GM06990 (cell line): ENCODE measurements at regions not wholly inside any gene's neighbourhood (a gene's known extent, or its start where the extent isn't known, plus 50 kb on each side); places are given as distances from the start of the nearest gene placed in this dataset.

ENCODE experiments used
- DNase-seq: peaks from one replicate; pipeline ENCODE4 v3.0.0-alpha.2; 2011; ENCODE audit not compliant: insufficient read length; ENCODE audit errors: extremely low read depth
- H3K27me3 ChIP-seq: replicated peaks from 2 replicates; pipeline ENCODE4 v1.6.0; 2011; ENCODE audit warnings: low read length; ENCODE audit not compliant: control insufficient read depth, insufficient read depth
- H3K36me3 ChIP-seq: 2 replicates; pipeline ENCODE4 v1.5.1; 2011; ENCODE audit warnings: low read length; ENCODE audit not compliant: control insufficient read depth, insufficient read depth
- H3K4me3 ChIP-seq: replicated peaks from 2 replicates; pipeline ENCODE4 v1.5.1; 2011; ENCODE audit warnings: low read depth, mild to moderate bottlenecking, control low read depth, low read length
- CTCF ChIP-seq: IDR thresholded peaks from 2 replicates; pipeline ENCODE4 v1.5.1; 2011; ENCODE audit warnings: low read length, control low read depth, mild to moderate bottlenecking, inconsistent platforms; ENCODE audit not compliant: insufficient read depth, poor library complexity, severe bottlenecking

GRCh38 chr2:43088143-43089073 lies 138.0 kb downstream of the ZFP36L2 start:
- Histone ChIP-seq H3K36me3 (no peaks in the 10 kb centered on the region), H3K27me3 (no peaks in the 10 kb centered on the region; the same call in 1 of the 2 replicates), H3K4me3 (no peak overlapping the region)
- no peak for TF ChIP-seq CTCF
- DNase-seq, result no peak

GRCh38 chr2:43087413-43087812 lies 139.0 kb downstream of the ZFP36L2 start:
- H3K27me3 ChIP-seq, result no peaks in the 10 kb centered on the region; the same call in 1 of the 2 replicates
- no peak for TF ChIP-seq CTCF
- no peak overlapping the region for H3K4me3 ChIP-seq
- H3K36me3 ChIP-seq, result no peaks in the 10 kb centered on the region
- DNase-seq, result no peak

GRCh38 chr2:43086451-43087221 lies 139.8 kb downstream of the ZFP36L2 start:
- no peak for DNase-seq
- H3K4me3 ChIP-seq, result no peak overlapping the region
- H3K36me3 ChIP-seq, result no peaks in the 10 kb centered on the region
- TF ChIP-seq CTCF, result no peak
- no peaks in the 10 kb centered on the region; the same call in 1 of the 2 replicates for H3K27me3 ChIP-seq

GRCh38 chr2:43085929-43086328 lies 140.5 kb downstream of the ZFP36L2 start:
- no peak for TF ChIP-seq CTCF
- Histone ChIP-seq H3K4me3 (no peak overlapping the region), H3K36me3 (no peaks in the 10 kb centered on the region), H3K27me3 (no peaks in the 10 kb centered on the region; the same call in 1 of the 2 replicates)
- DNase-seq, result no peak

- Histone ChIP-seq H3K4me3 (no peak overlapping the region), H3K27me3 (no peaks in the 10 kb centered on the region; the same call in 1 of the 2 replicates), H3K36me3 (no peaks in the 10 kb centered on the region)
- no peak for DNase-seq
- TF ChIP-seq CTCF, result no peak
Measured at GRCh38 chr2:43085505-43085904, 140.9 kb downstream of the ZFP36L2 start.
